Transverse colon (tissue), 3 donors: ENCODE measurements at regions not wholly inside any gene's neighbourhood (a gene's known extent, or its start where the extent isn't known, plus 50 kb on each side); places are given as distances from the start of the nearest gene placed in this dataset.

Source experiments
- CTCF ChIP-seq, 5 experiments: fragments of 200-600 bp in 3 of 5; fragments of 450-650 bp in 2 of 5; sonication (generic) in 3 of 5; IDR thresholded peaks; 1 replicate in 2 of 5; 2 replicates in 3 of 5; pipeline ENCODE4 v1.5.1; 2016 to 2017; ENCODE audit warnings: antibody characterized with exemption in 5 of 5, inconsistent platforms in 3 of 5, mild to moderate bottlenecking in 2 of 5, moderate library complexity in 1 of 5
- POLR2A ChIP-seq: fragments of 450-650 bp; IDR thresholded peaks from one replicate; pipeline ENCODE4 v1.6.1; 2016; ENCODE audit warnings: antibody characterized with exemption, mild to moderate bottlenecking, moderate library complexity

- TF ChIP-seq POLR2A = no peak
- TF ChIP-seq CTCF (IDR thresholded peaks at IDR 0.05) = no peak
These were observed 185.2 kb upstream of the ARG1 start for GRCh38 chr6:131387562-131388447.
